IMR-90 (cell line): ENCODE measurements at regions not wholly inside any gene's neighbourhood (a gene's known extent, or its start where the extent isn't known, plus 50 kb on each side); places are given as distances from the start of the nearest gene placed in this dataset.

Experiments
- ATAC-seq: fragments of 200-7000 bp; cut with Tn5 transposase; 2 replicates; pipeline ENCODE4 v1.9.1; 2020; ENCODE audit warnings: low read depth, mild to moderate bottlenecking, moderate library complexity
- BruUV-seq: library from RNA; stranded (reverse); fragments of 400-500 nt; replicated peaks from 2 replicates; lab custom pipeline; 2021; lab: Mats Ljungman, UMichigan
- CTCF ChIA-PET: fragments of 300-600 bp; formaldehyde crosslinking; extraction: SDS; loops from one replicate; lab custom pipeline; 2021; ENCODE audit warnings: antibody characterized with exemption; lab: Yijun Ruan, JAX
- POLR2A ChIA-PET: fragments of 300-600 bp; sonication (Branson Sonifier 250); formaldehyde crosslinking; loops from one replicate; lab custom pipeline; 2022; ENCODE audit warnings: antibody characterized with exemption; ENCODE audit not compliant: unreplicated experiment; lab: Charles Lee
- DNase-seq: peaks from one replicate; pipeline ENCODE4 v3.0.0; 2013
- H2AFZ ChIP-seq: replicated peaks from 2 replicates; pipeline ENCODE3; 2013; ENCODE audit warnings: low read length, mild to moderate bottlenecking; ENCODE audit not compliant: poor library complexity
- H2AK5ac ChIP-seq: 2 replicates; pipeline ENCODE4 v1.6.1; 2013; ENCODE audit warnings: low read depth, low read length, inconsistent platforms
- H2AK9ac ChIP-seq: replicated peaks from 2 replicates; pipeline ENCODE3; 2013; ENCODE audit warnings: mild to moderate bottlenecking, low read depth, low read length, moderate library complexity; ENCODE audit not compliant: poor library complexity
- H2BK120ac ChIP-seq: 2 replicates; pipeline ENCODE4 v1.6.1; 2013; ENCODE audit warnings: low read depth, low read length, inconsistent platforms
- H2BK15ac ChIP-seq: 3 replicates; pipeline ENCODE4 v1.6.1; 2013; ENCODE audit warnings: low read depth, low read length, inconsistent platforms
- H2BK20ac ChIP-seq: 2 replicates; pipeline ENCODE4 v1.6.1; 2013; ENCODE audit warnings: low read depth, mild to moderate bottlenecking, inconsistent platforms, low read length, moderate library complexity
- H2BK5ac ChIP-seq: 2 replicates; pipeline ENCODE4 v1.6.1; 2013; ENCODE audit warnings: mild to moderate bottlenecking, low read depth, low read length, inconsistent platforms; ENCODE audit not compliant: poor library complexity, severe bottlenecking
- H3K14ac ChIP-seq: replicated peaks from 2 replicates; pipeline ENCODE4 v1.6.1; 2013; ENCODE audit warnings: low read depth, low read length, inconsistent platforms
- H3K18ac ChIP-seq: 2 replicates; pipeline ENCODE4 v1.6.1; 2013; ENCODE audit warnings: low read depth, low read length, control low read depth
- H3K23ac ChIP-seq: 2 replicates; pipeline ENCODE4 v1.6.1; 2013; ENCODE audit warnings: low read depth, low read length, inconsistent platforms
- H3K27ac ChIP-seq: 2 replicates; pipeline ENCODE4 v1.5.1; 2013; ENCODE audit warnings: mild to moderate bottlenecking, control low read depth, low read length; ENCODE audit not compliant: insufficient read depth
- H3K27me3 ChIP-seq: 2 replicates; pipeline ENCODE4 v1.6.1; 2013; ENCODE audit warnings: low read length; ENCODE audit not compliant: control insufficient read depth, insufficient read depth
- H3K36me3 ChIP-seq: 2 replicates; pipeline ENCODE4 v1.6.1; 2013; ENCODE audit warnings: low read length, mixed read lengths; ENCODE audit not compliant: control insufficient read depth, insufficient read depth
- H3K4ac ChIP-seq: 2 replicates; pipeline ENCODE4 v1.6.1; 2013; ENCODE audit warnings: low read depth, low read length, inconsistent platforms
- H3K4me1 ChIP-seq: 2 replicates; pipeline ENCODE4 v1.6.1; 2013; ENCODE audit warnings: low read length, mixed read lengths; ENCODE audit not compliant: control insufficient read depth, insufficient read depth
- H3K4me2 ChIP-seq: 2 replicates; pipeline ENCODE4 v1.6.1; 2013; ENCODE audit warnings: low read depth, mild to moderate bottlenecking, control low read depth, low read length, moderate library complexity
- H3K4me3 ChIP-seq: 2 replicates; pipeline ENCODE4 v1.5.1; 2013; ENCODE audit warnings: low read depth, mild to moderate bottlenecking, control low read depth, low read length, moderate library complexity; ENCODE audit not compliant: insufficient read depth
- H3K56ac ChIP-seq: 2 replicates; pipeline ENCODE4 v1.6.1; 2013; ENCODE audit warnings: low read length, inconsistent platforms; ENCODE audit not compliant: insufficient read depth; ENCODE audit errors: extremely low read depth
- H3K79me1 ChIP-seq, 2 experiments: 2 replicates each; pipeline ENCODE4 v1.6.1; 2013; ENCODE audit warnings: low read length in 2 of 2, inconsistent platforms in 1 of 2, low read depth in 1 of 2
- H3K9ac ChIP-seq: 2 replicates; pipeline ENCODE4 v1.6.1; 2013; ENCODE audit warnings: low read depth, low read length, control low read depth
- H3K9me1 ChIP-seq: 2 replicates; pipeline ENCODE4 v1.6.1; 2013; ENCODE audit warnings: low read length, inconsistent platforms; ENCODE audit not compliant: insufficient read depth
- H3K9me3 ChIP-seq: 2 replicates; pipeline ENCODE4 v1.6.1; 2013; ENCODE audit warnings: low read length; ENCODE audit not compliant: control insufficient read depth, insufficient read depth
- H4K20me1 ChIP-seq: 2 replicates; pipeline ENCODE4 v1.6.1; 2013; ENCODE audit warnings: low read length, inconsistent platforms; ENCODE audit not compliant: insufficient read depth
- H4K5ac ChIP-seq: 2 replicates; pipeline ENCODE4 v1.6.1; 2013; ENCODE audit warnings: mild to moderate bottlenecking, low read depth, low read length, control low read depth
- H4K8ac ChIP-seq, 2 experiments: 2 replicates each; pipeline ENCODE4 v1.6.1; 2013; ENCODE audit warnings: low read depth in 2 of 2, low read length in 2 of 2, control low read depth in 1 of 2, inconsistent platforms in 1 of 2
- H4K91ac ChIP-seq: 2 replicates; pipeline ENCODE4 v1.6.1; 2013; ENCODE audit warnings: low read depth, low read length, inconsistent platforms; ENCODE audit not compliant: insufficient read depth
- BHLHE40 ChIP-seq: fragments of 150-350 bp; IDR thresholded peaks from 2 replicates; pipeline ENCODE4 v1.6.1; 2016; ENCODE audit warnings: mild to moderate bottlenecking, low read depth, low read length
- CEBPB ChIP-seq: IDR thresholded peaks from 2 replicates; pipeline ENCODE4 v1.6.1; 2012; ENCODE audit warnings: low read depth, low read length, improper control_type of control experiment
- CHD1 ChIP-seq: IDR thresholded peaks from 2 replicates; pipeline ENCODE4 v1.6.1; 2012; ENCODE audit warnings: low read depth, low read length, improper control_type of control experiment
- CTCF ChIP-seq: conservative IDR thresholded peaks from 2 replicates; pipeline ENCODE4 v1.5.1; 2012; ENCODE audit warnings: mild to moderate bottlenecking, low read depth, low read length, improper control_type of control experiment
- ELK1 ChIP-seq: fragments of 150-350 bp; IDR thresholded peaks from 2 replicates; pipeline ENCODE4 v1.6.1; 2016; ENCODE audit warnings: low read depth, mild to moderate bottlenecking, low read length, moderate library complexity, borderline replicate concordance
- FOS ChIP-seq: fragments of 150-350 bp; IDR thresholded peaks from 2 replicates; pipeline ENCODE4 v1.6.1; 2016; ENCODE audit warnings: low read depth, low read length
- MAFK ChIP-seq: IDR thresholded peaks from 2 replicates; pipeline ENCODE4 v1.6.1; 2012; ENCODE audit warnings: low read depth, low read length, improper control_type of control experiment
- MAZ ChIP-seq: IDR thresholded peaks from 2 replicates; pipeline ENCODE4 v1.6.1; 2012; ENCODE audit warnings: low read depth, mild to moderate bottlenecking, low read length, improper control_type of control experiment, moderate library complexity, borderline replicate concordance
- MXI1 ChIP-seq: IDR thresholded peaks from 2 replicates; pipeline ENCODE4 v1.6.1; 2012; ENCODE audit warnings: low read depth, mild to moderate bottlenecking, low read length, moderate library complexity, borderline replicate concordance
- NFE2L2 ChIP-seq: fragments of 150-350 bp; IDR thresholded peaks from 2 replicates; pipeline ENCODE4 v1.6.1; 2016; ENCODE audit warnings: low read depth, mild to moderate bottlenecking, low read length
- POLR2A ChIP-seq: IDR thresholded peaks from 2 replicates; pipeline ENCODE4 v1.6.1; 2012; ENCODE audit warnings: mild to moderate bottlenecking, low read depth, low read length
- RCOR1 ChIP-seq: IDR thresholded peaks from 2 replicates; pipeline ENCODE4 v1.6.1; 2012; ENCODE audit warnings: mild to moderate bottlenecking, low read length, improper control_type of control experiment; ENCODE audit not compliant: insufficient replicate concordance
- RFX5 ChIP-seq: IDR thresholded peaks from 2 replicates; pipeline ENCODE4 v1.8.0; 2012; ENCODE audit warnings: low read depth, mild to moderate bottlenecking, low read length, moderate library complexity
- SMC3 ChIP-seq: fragments of 150-350 bp; IDR thresholded peaks from 2 replicates; pipeline ENCODE4 v1.6.1; 2016; ENCODE audit warnings: low read depth, mild to moderate bottlenecking, antibody characterized with exemption, low read length, moderate library complexity
- USF2 ChIP-seq: fragments of 150-350 bp; IDR thresholded peaks from 2 replicates; pipeline ENCODE4 v1.6.1; 2017; ENCODE audit warnings: mild to moderate bottlenecking, antibody characterized with exemption, low read length, low read depth
- WGBS, 2 experiments: methylation state at CpG; one replicate each; pipeline versions ENCODE4 v1.1.5 to v1.1.7; 2013; ENCODE audit warnings: missing lambda C conversion rate in 2 of 2; ENCODE audit not compliant: insufficient read length in 1 of 2; ENCODE audit errors: extremely low coverage in 2 of 2; 5-methylcytosine and 5-hydroxymethylcytosine counted together
- dilution Hi-C: fragments of 300-500 bp; cut with HindIII; formaldehyde crosslinking; loops from one replicate; pipeline ENCODE4 v1.14.3; 2018; ENCODE audit warnings: low sequenced_read_pairs; ENCODE audit not compliant: unreplicated experiment
- in situ Hi-C: fragments of 300-500 bp; cut with MboI; formaldehyde crosslinking; loops from 3 replicates; pipeline ENCODE4 v1.14.3; 2019; ENCODE audit warnings: low sequenced_read_pairs, inconsistent platforms, mixed read lengths
- intact Hi-C: fragments of 100-400 bp; cut with micrococcal nuclease; formaldehyde crosslinking; loops from 2 replicates; pipeline ENCODE4 v1.10.0; 2022

GRCh38 chr3:22982981-22983587, 220.0 kb upstream of the UBE2E2 start:
- no peak overlapping the region for H3K56ac ChIP-seq
- H4K8ac ChIP-seq, result no peak overlapping the region
- ATAC-seq (no peak), DNase-seq (no peak)
- no peak overlapping the region for H2BK120ac ChIP-seq
- H3K9me1 ChIP-seq, result no peaks in the 10 kb centered on the region
- POLR2A ChIA-PET, result no interaction called here
- H3K27ac ChIP-seq, result no peak overlapping the region
- no TSS peak for BruUV-seq
- H2BK5ac ChIP-seq, result no peak overlapping the region
- no peaks in the 10 kb centered on the region for H3K36me3 ChIP-seq
- in situ Hi-C loops, result no loop called here
- H3K18ac ChIP-seq, result no peak overlapping the region
- TF ChIP-seq ELK1 (no peak), BHLHE40 (no peak), USF2 (no peak), RFX5 (no peak), MXI1 (no peak), SMC3 (no peak), CHD1 (no peak), RCOR1 (no peak), POLR2A (no peak), MAFK (no peak), CEBPB (no peak), NFE2L2 (no peak), CTCF (no peak), FOS (no peak), MAZ (no peak)
- intact Hi-C loops, result no loop called here
- no peak overlapping the region for H3K4me2 ChIP-seq
- H3K79me1 ChIP-seq, result no peaks in the 10 kb centered on the region
- no peak overlapping the region for H3K14ac ChIP-seq
- H2BK20ac ChIP-seq, result no peak overlapping the region
- no peak overlapping the region for H3K9ac ChIP-seq
- H4K91ac ChIP-seq, result no peak overlapping the region
- no peaks in the 10 kb centered on the region for H4K20me1 ChIP-seq
- no peaks in the 10 kb centered on the region for H3K9me3 ChIP-seq
- H4K5ac ChIP-seq, result no peak overlapping the region
- H2BK15ac ChIP-seq, result no peak overlapping the region
- no peaks in the 10 kb centered on the region for H3K4me1 ChIP-seq
- H3K27me3 ChIP-seq, result no peaks in the 10 kb centered on the region; the same call in 1 of the 2 replicates
- 90% methylated on average over 4 of the region's 7 CpGs; no CpG with 5 or more reads in 1 of the 2 experiments for WGBS, 2 experiments
- dilution Hi-C loops, result no loop called here
- no peak overlapping the region for H3K4me3 ChIP-seq
- no peak overlapping the region for H3K23ac ChIP-seq
- no peak overlapping the region for H2AK5ac ChIP-seq
- no peak overlapping the region for H3K4ac ChIP-seq
- CTCF ChIA-PET, result interaction anchor here (0.6 kb wide), 1 partner anchor 1665 kb away, joined by 3 read pairs; no protein-coding TSS in a partner anchor
- H2AFZ ChIP-seq, result no peak overlapping the region
- H2AK9ac ChIP-seq, result no peak overlapping the region
